GM23338 (cell line): ENCODE measurements at regions not wholly inside any gene's neighbourhood (a gene's known extent, or its start where the extent isn't known, plus 50 kb on each side); places are given as distances from the start of the nearest gene placed in this dataset.

Experiments
- ATAC-seq: fragments of 200-7000 bp; cut with Tn5 transposase; 3 replicates; pipeline ENCODE4 v1.9.1; 2020
- DNase-seq: peaks from one replicate; pipeline ENCODE4 v3.0.0-alpha.2; 2015; ENCODE audit warnings: low spot score
- H2AFZ ChIP-seq: fragments of 200-600 bp; sonication (generic); 2 replicates; pipeline ENCODE4 v1.8.0; 2016; ENCODE audit warnings: antibody characterized with exemption, mild to moderate bottlenecking, moderate library complexity
- H3F3A ChIP-seq: fragments of 200-600 bp; sonication (generic); replicated peaks from 2 replicates; pipeline ENCODE4 v1.8.0; 2017; ENCODE audit warnings: antibody characterized with exemption, mixed run types, low read depth
- H3K27ac ChIP-seq: fragments of 200-600 bp; sonication (generic); 2 replicates; pipeline ENCODE4 v1.6.1; 2016; ENCODE audit warnings: low read depth
- H3K27me3 ChIP-seq: fragments of 200-600 bp; sonication (generic); 2 replicates; pipeline ENCODE4 v1.8.0; 2016; ENCODE audit warnings: mild to moderate bottlenecking, mixed run types, moderate library complexity; ENCODE audit not compliant: insufficient read depth
- H3K36me3 ChIP-seq: fragments of 200-600 bp; sonication (generic); 2 replicates; pipeline ENCODE4 v1.8.0; 2016; ENCODE audit warnings: mild to moderate bottlenecking; ENCODE audit not compliant: insufficient read depth
- H3K4me1 ChIP-seq: fragments of 200-600 bp; sonication (generic); 2 replicates; pipeline ENCODE4 v1.8.0; 2016; ENCODE audit warnings: mild to moderate bottlenecking, moderate library complexity; ENCODE audit not compliant: insufficient read depth
- H3K4me2 ChIP-seq: fragments of 200-600 bp; sonication (generic); 2 replicates; pipeline ENCODE4 v1.7.1; 2017; ENCODE audit warnings: mixed run types
- H3K4me3 ChIP-seq: fragments of 200-600 bp; sonication (generic); 2 replicates; pipeline ENCODE4 v1.6.1; 2016; ENCODE audit warnings: mixed run types
- H3K79me2 ChIP-seq: fragments of 200-600 bp; sonication (generic); replicated peaks from 2 replicates; pipeline ENCODE4 v1.8.0; 2017; ENCODE audit warnings: mild to moderate bottlenecking; ENCODE audit not compliant: insufficient read depth
- H3K9me2 ChIP-seq: fragments of 200-600 bp; sonication (generic); 2 replicates; pipeline ENCODE4 v1.8.0; 2017; ENCODE audit not compliant: insufficient read depth
- H4K20me1 ChIP-seq: fragments of 200-600 bp; sonication (generic); replicated peaks from 2 replicates; pipeline ENCODE4 v1.8.0; 2017; ENCODE audit warnings: mild to moderate bottlenecking; ENCODE audit not compliant: insufficient read depth
- H3K27ac Mint-ChIP-seq: 2 replicates; pipeline ENCODE4 v1.8.0; 2020; ENCODE audit warnings: inconsistent platforms, mild to moderate bottlenecking, moderate library complexity, mixed read lengths
- H3K27me3 Mint-ChIP-seq: 3 replicates; pipeline ENCODE4 v1.8.0; 2022; ENCODE audit warnings: low read depth, mild to moderate bottlenecking, moderate library complexity, mixed read lengths, inconsistent platforms; ENCODE audit not compliant: insufficient read depth, poor library complexity
- H3K36me3 Mint-ChIP-seq: 3 replicates; pipeline ENCODE4 v1.8.0; 2021; ENCODE audit warnings: low read depth, mild to moderate bottlenecking, inconsistent platforms, moderate library complexity, mixed read lengths
- H3K4me1 Mint-ChIP-seq: 3 replicates; pipeline ENCODE4 v1.8.0; 2020; ENCODE audit warnings: mild to moderate bottlenecking, inconsistent platforms, mixed read lengths
- H3K4me3 Mint-ChIP-seq: 3 replicates; pipeline ENCODE4 v1.8.0; 2021; ENCODE audit warnings: moderate library complexity, mild to moderate bottlenecking, inconsistent platforms, mixed read lengths
- H3K9me3 Mint-ChIP-seq: 3 replicates; pipeline ENCODE4 v1.8.0; 2020; ENCODE audit warnings: moderate library complexity, mild to moderate bottlenecking, inconsistent platforms, mixed read lengths
- CREB1 ChIP-seq: fragments of 250-450 bp; sonication (Bioruptor Pico); IDR thresholded peaks from 2 replicates; pipeline ENCODE4 v1.5.0; 2020; ENCODE audit warnings: low read depth, mild to moderate bottlenecking, moderate library complexity
- CTCF ChIP-seq, 2 experiments: fragments of 200-600 bp in 1 of 2; sonication (generic) in 1 of 2; conservative IDR thresholded peaks; 2 replicates each; pipeline versions ENCODE4 v1.5.1 to v1.6.1; 2016 to 2017; ENCODE audit warnings: antibody characterized with exemption in 2 of 2, low read depth in 2 of 2, mild to moderate bottlenecking in 2 of 2, moderate library complexity in 1 of 2
- EZH2 ChIP-seq: fragments of 200-600 bp; sonication (generic); IDR thresholded peaks from one replicate; pipeline ENCODE4 v1.8.0; 2017; ENCODE audit warnings: antibody characterized with exemption, mild to moderate bottlenecking, low read depth; ENCODE audit not compliant: unreplicated experiment
- EZH2phosphoT487 ChIP-seq: fragments of 200-600 bp; sonication (generic); IDR thresholded peaks from one replicate; pipeline ENCODE4 v1.8.1; 2018; ENCODE audit warnings: antibody characterized with exemption; ENCODE audit not compliant: unreplicated experiment
- JUNB ChIP-seq: IDR thresholded peaks from one replicate; pipeline ENCODE4 v1.6.1; 2016; ENCODE audit warnings: antibody characterized with exemption; ENCODE audit not compliant: unreplicated experiment
- NANOG ChIP-seq: IDR thresholded peaks from 2 replicates; pipeline ENCODE4 v1.6.1; 2016; ENCODE audit warnings: antibody characterized with exemption, borderline replicate concordance
- POLR2AphosphoS5 ChIP-seq: IDR thresholded peaks from 2 replicates; pipeline ENCODE4 v1.6.1; 2016; ENCODE audit warnings: antibody characterized with exemption, low read depth
- STAT1 ChIP-seq: IDR thresholded peaks from one replicate; pipeline ENCODE4 v1.6.1; 2016; ENCODE audit warnings: antibody characterized with exemption; ENCODE audit not compliant: unreplicated experiment
- ZNF331 ChIP-seq: fragments of 250-450 bp; sonication (Bioruptor Pico); IDR thresholded peaks from 2 replicates; pipeline ENCODE4 v1.5.0; 2020; ENCODE audit warnings: low read depth, mild to moderate bottlenecking, moderate library complexity
- TF ChIP-seq, protein P1 (sequence below): fragments of 250-450 bp; sonication (Bioruptor Pico); IDR thresholded peaks from 2 replicates; pipeline ENCODE4 v1.5.0; 2020; ENCODE audit warnings: mild to moderate bottlenecking, moderate library complexity
- TF ChIP-seq, protein P2 (sequence below): IDR thresholded peaks from one replicate; pipeline ENCODE4 v1.6.1; 2018; ENCODE audit warnings: antibody characterized with exemption; ENCODE audit not compliant: unreplicated experiment

DNA sequence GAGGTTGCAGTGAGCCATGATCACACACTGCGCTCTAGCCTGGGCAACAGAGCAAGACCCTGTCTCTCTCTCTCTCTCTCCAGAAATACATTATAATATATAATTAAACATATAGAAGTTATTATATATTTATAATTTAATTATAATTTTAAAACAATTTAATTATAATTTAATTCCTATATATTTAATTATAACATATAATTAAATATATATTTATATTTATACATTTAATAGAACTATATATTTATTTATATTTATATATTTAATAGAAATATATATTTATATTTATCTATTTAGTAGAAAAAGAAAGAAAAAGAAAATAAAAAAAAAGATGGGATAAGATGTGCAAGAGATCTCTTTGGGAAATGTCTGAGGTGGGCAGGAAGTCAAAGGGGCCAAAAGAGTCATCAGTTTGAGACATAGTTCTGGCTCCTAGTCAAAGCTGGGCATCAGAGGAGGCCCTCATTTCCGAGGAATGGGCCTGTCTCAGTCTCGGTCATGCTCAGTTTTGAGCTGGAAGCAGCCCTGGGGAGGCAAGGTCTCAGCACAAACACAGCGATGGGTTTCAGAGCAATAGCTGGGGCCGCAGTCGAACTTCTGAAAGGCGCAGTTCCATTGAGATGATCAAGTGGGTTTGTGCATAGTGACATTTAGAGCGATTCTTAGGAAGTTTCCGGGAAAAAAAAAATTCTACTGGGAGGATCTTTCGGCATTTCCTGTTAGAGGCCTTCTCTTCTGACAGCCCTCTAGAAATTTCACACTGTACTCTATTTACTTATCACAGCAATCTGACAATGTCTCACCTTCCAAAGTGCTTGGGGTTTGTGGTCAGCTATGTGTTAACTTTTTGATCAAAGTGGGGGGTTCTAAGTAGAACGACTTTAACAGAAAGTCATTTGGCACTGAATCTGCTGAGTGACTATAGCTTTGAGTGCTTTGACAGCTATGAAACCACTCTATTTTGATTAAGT lies 58.7 kb upstream of the GZMB start (continued):
- TF ChIP-seq, protein P1, sequence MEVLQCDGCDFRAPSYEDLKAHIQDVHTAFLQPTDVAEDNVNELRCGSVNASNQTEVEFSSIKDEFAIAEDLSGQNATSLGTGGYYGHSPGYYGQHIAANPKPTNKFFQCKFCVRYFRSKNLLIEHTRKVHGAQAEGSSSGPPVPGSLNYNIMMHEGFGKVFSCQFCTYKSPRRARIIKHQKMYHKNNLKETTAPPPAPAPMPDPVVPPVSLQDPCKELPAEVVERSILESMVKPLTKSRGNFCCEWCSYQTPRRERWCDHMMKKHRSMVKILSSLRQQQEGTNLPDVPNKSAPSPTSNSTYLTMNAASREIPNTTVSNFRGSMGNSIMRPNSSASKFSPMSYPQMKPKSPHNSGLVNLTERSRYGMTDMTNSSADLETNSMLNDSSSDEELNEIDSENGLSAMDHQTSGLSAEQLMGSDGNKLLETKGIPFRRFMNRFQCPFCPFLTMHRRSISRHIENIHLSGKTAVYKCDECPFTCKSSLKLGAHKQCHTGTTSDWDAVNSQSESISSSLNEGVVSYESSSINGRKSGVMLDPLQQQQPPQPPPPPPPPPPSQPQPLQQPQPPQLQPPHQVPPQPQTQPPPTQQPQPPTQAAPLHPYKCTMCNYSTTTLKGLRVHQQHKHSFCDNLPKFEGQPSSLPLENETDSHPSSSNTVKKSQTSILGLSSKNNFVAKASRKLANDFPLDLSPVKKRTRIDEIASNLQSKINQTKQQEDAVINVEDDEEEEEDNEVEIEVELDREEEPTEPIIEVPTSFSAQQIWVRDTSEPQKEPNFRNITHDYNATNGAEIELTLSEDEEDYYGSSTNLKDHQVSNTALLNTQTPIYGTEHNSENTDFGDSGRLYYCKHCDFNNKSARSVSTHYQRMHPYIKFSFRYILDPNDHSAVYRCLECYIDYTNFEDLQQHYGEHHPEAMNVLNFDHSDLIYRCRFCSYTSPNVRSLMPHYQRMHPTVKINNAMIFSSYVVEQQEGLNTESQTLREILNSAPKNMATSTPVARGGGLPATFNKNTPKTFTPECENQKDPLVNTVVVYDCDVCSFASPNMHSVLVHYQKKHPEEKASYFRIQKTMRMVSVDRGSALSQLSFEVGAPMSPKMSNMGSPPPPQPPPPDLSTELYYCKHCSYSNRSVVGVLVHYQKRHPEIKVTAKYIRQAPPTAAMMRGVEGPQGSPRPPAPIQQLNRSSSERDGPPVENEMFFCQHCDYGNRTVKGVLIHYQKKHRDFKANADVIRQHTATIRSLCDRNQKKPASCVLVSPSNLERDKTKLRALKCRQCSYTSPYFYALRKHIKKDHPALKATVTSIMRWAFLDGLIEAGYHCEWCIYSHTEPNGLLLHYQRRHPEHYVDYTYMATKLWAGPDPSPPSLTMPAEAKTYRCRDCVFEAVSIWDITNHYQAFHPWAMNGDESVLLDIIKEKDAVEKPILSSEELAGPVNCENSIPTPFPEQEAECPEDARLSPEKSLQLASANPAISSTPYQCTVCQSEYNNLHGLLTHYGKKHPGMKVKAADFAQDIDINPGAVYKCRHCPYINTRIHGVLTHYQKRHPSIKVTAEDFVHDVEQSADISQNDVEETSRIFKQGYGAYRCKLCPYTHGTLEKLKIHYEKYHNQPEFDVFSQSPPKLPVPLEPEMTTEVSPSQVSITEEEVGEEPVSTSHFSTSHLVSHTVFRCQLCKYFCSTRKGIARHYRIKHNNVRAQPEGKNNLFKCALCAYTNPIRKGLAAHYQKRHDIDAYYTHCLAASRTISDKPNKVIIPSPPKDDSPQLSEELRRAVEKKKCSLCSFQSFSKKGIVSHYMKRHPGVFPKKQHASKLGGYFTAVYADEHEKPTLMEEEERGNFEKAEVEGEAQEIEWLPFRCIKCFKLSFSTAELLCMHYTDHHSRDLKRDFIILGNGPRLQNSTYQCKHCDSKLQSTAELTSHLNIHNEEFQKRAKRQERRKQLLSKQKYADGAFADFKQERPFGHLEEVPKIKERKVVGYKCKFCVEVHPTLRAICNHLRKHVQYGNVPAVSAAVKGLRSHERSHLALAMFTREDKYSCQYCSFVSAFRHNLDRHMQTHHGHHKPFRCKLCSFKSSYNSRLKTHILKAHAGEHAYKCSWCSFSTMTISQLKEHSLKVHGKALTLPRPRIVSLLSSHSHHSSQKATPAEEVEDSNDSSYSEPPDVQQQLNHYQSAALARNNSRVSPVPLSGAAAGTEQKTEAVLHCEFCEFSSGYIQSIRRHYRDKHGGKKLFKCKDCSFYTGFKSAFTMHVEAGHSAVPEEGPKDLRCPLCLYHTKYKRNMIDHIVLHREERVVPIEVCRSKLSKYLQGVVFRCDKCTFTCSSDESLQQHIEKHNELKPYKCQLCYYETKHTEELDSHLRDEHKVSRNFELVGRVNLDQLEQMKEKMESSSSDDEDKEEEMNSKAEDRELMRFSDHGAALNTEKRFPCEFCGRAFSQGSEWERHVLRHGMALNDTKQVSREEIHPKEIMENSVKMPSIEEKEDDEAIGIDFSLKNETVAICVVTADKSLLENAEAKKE (CRISPR knock-in tag): no peak
- TF ChIP-seq EZH2: no peak
- no peak for TF ChIP-seq POLR2AphosphoS5
- no peak for TF ChIP-seq NANOG

DNA sequence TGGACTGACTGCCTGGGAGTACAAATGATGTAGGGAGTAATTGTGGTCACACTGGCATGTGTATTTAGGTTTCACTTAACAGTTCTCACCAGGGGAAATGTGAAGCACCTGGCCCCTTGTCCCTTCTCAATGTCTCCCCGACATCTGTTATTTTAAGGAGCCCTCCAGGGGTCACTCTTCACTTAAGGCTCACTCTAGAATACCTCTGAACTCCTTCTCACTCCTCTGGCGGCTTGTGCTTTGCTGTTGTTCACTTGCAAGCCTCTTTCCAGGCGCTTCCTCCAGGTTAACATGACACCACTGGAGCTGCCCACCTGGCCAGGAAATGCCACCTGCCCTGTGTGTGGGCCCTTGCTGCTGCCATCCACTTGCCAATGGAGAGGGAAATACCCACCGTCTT lies 56.5 kb upstream of the GZMB start:
- no peak overlapping the region for H3K4me3 ChIP-seq
- H3K9me2 ChIP-seq: no peaks in the 10 kb centered on the region
- Mint-ChIP-seq H3K36me3 (no peaks in the 10 kb centered on the region), H3K27me3 (peaks cover 5% of the 10 kb centered on the region), H3K9me3 (no peaks in the 10 kb centered on the region), H3K4me3 (no peak overlapping the region), H3K4me1 (peaks cover 24% of the 10 kb centered on the region), H3K27ac (no peak overlapping the region)
- no peak overlapping the region for H3K4me2 ChIP-seq
- no peak overlapping the region for H2AFZ ChIP-seq
- no peaks in the 10 kb centered on the region for H4K20me1 ChIP-seq
- H3F3A ChIP-seq: no peaks in the 10 kb centered on the region
- no peaks in the 10 kb centered on the region; the same call in none of the 2 replicates for H3K4me1 ChIP-seq
- TF ChIP-seq STAT1 (no peak), EZH2phosphoT487 (no peak), CREB1 (CRISPR knock-in tag) (no peak), JUNB (no peak), CTCF (conservative IDR thresholded peaks at IDR 0.05; ENCODE audit: low read depth in 2 of 2) (peak; percentile 50 to 60), ZNF331 (CRISPR knock-in tag) (no peak)
- TF ChIP-seq, protein P2, sequence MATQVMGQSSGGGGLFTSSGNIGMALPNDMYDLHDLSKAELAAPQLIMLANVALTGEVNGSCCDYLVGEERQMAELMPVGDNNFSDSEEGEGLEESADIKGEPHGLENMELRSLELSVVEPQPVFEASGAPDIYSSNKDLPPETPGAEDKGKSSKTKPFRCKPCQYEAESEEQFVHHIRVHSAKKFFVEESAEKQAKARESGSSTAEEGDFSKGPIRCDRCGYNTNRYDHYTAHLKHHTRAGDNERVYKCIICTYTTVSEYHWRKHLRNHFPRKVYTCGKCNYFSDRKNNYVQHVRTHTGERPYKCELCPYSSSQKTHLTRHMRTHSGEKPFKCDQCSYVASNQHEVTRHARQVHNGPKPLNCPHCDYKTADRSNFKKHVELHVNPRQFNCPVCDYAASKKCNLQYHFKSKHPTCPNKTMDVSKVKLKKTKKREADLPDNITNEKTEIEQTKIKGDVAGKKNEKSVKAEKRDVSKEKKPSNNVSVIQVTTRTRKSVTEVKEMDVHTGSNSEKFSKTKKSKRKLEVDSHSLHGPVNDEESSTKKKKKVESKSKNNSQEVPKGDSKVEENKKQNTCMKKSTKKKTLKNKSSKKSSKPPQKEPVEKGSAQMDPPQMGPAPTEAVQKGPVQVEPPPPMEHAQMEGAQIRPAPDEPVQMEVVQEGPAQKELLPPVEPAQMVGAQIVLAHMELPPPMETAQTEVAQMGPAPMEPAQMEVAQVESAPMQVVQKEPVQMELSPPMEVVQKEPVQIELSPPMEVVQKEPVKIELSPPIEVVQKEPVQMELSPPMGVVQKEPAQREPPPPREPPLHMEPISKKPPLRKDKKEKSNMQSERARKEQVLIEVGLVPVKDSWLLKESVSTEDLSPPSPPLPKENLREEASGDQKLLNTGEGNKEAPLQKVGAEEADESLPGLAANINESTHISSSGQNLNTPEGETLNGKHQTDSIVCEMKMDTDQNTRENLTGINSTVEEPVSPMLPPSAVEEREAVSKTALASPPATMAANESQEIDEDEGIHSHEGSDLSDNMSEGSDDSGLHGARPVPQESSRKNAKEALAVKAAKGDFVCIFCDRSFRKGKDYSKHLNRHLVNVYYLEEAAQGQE: no peak
- no peaks in the 10 kb centered on the region for H3K27me3 ChIP-seq
- no peaks in the 10 kb centered on the region for H3K36me3 ChIP-seq
- ATAC-seq (peak; percentile 97), DNase-seq (peak; percentile 87)
- no peak overlapping the region for H3K27ac ChIP-seq
- H3K79me2 ChIP-seq: no peaks in the 10 kb centered on the region
